A673 (cell line): ENCODE measurements at regions not wholly inside any gene's neighbourhood (a gene's known extent, or its start where the extent isn't known, plus 50 kb on each side); places are given as distances from the start of the nearest gene placed in this dataset.

Experiments used
- BruUV-seq: library from RNA; stranded (reverse); fragments of 400-500 nt; replicated peaks from 2 replicates; lab custom pipeline; 2021; lab: Mats Ljungman, UMichigan
- CTCF ChIA-PET: fragments of 300-600 bp; sonication (Branson Sonifier 250); formaldehyde crosslinking; loops from one replicate; lab custom pipeline; 2022; ENCODE audit warnings: antibody characterized with exemption; lab: Charles Lee
- POLR2A ChIA-PET: fragments of 300-600 bp; sonication (Branson Sonifier 250); formaldehyde crosslinking; loops from one replicate; lab custom pipeline; 2022; ENCODE audit warnings: antibody characterized with exemption; ENCODE audit not compliant: low non-redundant PET; lab: Charles Lee
- DNase-seq: peaks from one replicate; pipeline ENCODE4 v3.0.0-alpha.2; 2015; ENCODE audit warnings: low spot score
- H3K27ac ChIP-seq: fragments of 200-600 bp; sonication (generic); 2 replicates; pipeline ENCODE4 v1.5.1; 2016; ENCODE audit warnings: mixed run types, low read depth, mild to moderate bottlenecking, mixed read lengths, antibody characterized with exemption, low read length; ENCODE audit not compliant: poor library complexity, severe bottlenecking
- H3K27me3 ChIP-seq: fragments of 200-600 bp; sonication (generic); replicated peaks from 2 replicates; pipeline ENCODE4 v1.6.1; 2017; ENCODE audit warnings: mixed run types, low read depth, mild to moderate bottlenecking, mixed read lengths, antibody characterized with exemption, low read length; ENCODE audit not compliant: insufficient read depth, poor library complexity
- H3K36me3 ChIP-seq: fragments of 200-600 bp; sonication (generic); 2 replicates; pipeline ENCODE4 v1.6.1; 2016; ENCODE audit warnings: mixed run types, mild to moderate bottlenecking, mixed read lengths, antibody characterized with exemption, low read length; ENCODE audit not compliant: insufficient read depth, poor library complexity, severe bottlenecking
- H3K4me1 ChIP-seq: fragments of 200-600 bp; sonication (generic); 2 replicates; pipeline ENCODE4 v1.6.1; 2017; ENCODE audit warnings: mixed run types, mild to moderate bottlenecking, mixed read lengths, antibody characterized with exemption, low read length; ENCODE audit not compliant: insufficient read depth, poor library complexity, severe bottlenecking
- H3K4me3 ChIP-seq: fragments of 200-600 bp; sonication (generic); 2 replicates; pipeline ENCODE4 v1.5.1; 2016; ENCODE audit warnings: low read depth, mixed run types, mild to moderate bottlenecking, mixed read lengths, low read length; ENCODE audit not compliant: poor library complexity, severe bottlenecking
- H3K9me3 ChIP-seq: fragments of 200-600 bp; sonication (generic); 2 replicates; pipeline ENCODE4 v1.6.1; 2016; ENCODE audit warnings: mixed run types, low read depth, mild to moderate bottlenecking, mixed read lengths, antibody characterized with exemption, low read length; ENCODE audit not compliant: poor library complexity, severe bottlenecking
- EZH2 ChIP-seq: fragments of 200-600 bp; sonication (generic); IDR thresholded peaks from 2 replicates; pipeline ENCODE4 v1.6.1; 2017; ENCODE audit warnings: borderline replicate concordance, low read depth, mild to moderate bottlenecking, mixed read lengths, antibody characterized with exemption, low read length; ENCODE audit not compliant: poor library complexity, severe bottlenecking
- intact Hi-C: fragments of 100-400 bp; cut with micrococcal nuclease; formaldehyde crosslinking; loops from one replicate; pipeline ENCODE4 v1.10.0; 2022; ENCODE audit not compliant: unreplicated experiment
- TF ChIP-seq, protein P1 (sequence below): fragments of 300-800, 200-600 bp; sonication (generic); conservative IDR thresholded peaks from 2 replicates; pipeline ENCODE4 v1.5.1; 2017; ENCODE audit warnings: low read depth, mild to moderate bottlenecking, antibody characterized with exemption, low read length, moderate library complexity, mixed read lengths

- Histone ChIP-seq H3K36me3 (no peaks in the 10 kb centered on the region), H3K4me3 (no peak overlapping the region), H3K9me3 (no peaks in the 10 kb centered on the region), H3K27ac (no peak overlapping the region), H3K27me3 (no peaks in the 10 kb centered on the region), H3K4me1 (no peaks in the 10 kb centered on the region)
- intact Hi-C loops = no loop called here
- ChIA-PET POLR2A (no interaction called here), CTCF (no interaction called here)
- no TSS peak for BruUV-seq
- no peak for DNase-seq
- no peak for TF ChIP-seq EZH2
- TF ChIP-seq, protein P1, sequence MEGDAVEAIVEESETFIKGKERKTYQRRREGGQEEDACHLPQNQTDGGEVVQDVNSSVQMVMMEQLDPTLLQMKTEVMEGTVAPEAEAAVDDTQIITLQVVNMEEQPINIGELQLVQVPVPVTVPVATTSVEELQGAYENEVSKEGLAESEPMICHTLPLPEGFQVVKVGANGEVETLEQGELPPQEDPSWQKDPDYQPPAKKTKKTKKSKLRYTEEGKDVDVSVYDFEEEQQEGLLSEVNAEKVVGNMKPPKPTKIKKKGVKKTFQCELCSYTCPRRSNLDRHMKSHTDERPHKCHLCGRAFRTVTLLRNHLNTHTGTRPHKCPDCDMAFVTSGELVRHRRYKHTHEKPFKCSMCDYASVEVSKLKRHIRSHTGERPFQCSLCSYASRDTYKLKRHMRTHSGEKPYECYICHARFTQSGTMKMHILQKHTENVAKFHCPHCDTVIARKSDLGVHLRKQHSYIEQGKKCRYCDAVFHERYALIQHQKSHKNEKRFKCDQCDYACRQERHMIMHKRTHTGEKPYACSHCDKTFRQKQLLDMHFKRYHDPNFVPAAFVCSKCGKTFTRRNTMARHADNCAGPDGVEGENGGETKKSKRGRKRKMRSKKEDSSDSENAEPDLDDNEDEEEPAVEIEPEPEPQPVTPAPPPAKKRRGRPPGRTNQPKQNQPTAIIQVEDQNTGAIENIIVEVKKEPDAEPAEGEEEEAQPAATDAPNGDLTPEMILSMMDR = no peak
Observed at GRCh38 chr22:49649166-49650068, 178.3 kb downstream of the BRD1 start.

- TF ChIP-seq, protein P1 = no peak
- no peak for TF ChIP-seq EZH2
- no peak overlapping the region for H3K27ac ChIP-seq
- ChIA-PET POLR2A (no interaction called here), CTCF (no interaction called here)
- no peak overlapping the region for H3K4me3 ChIP-seq
- no peak for DNase-seq
- no TSS peak for BruUV-seq
- no peaks in the 10 kb centered on the region for H3K27me3 ChIP-seq
- H3K9me3 ChIP-seq = no peaks in the 10 kb centered on the region
- no peaks in the 10 kb centered on the region for H3K4me1 ChIP-seq
- no peaks in the 10 kb centered on the region for H3K36me3 ChIP-seq
- intact Hi-C loops = no loop called here
Observed at GRCh38 chr22:49648053-49648452, 179.6 kb downstream of the BRD1 start.

- H3K4me3 ChIP-seq = no peak overlapping the region
- TF ChIP-seq, protein P1 = no peak
- ChIA-PET POLR2A (no interaction called here), CTCF (no interaction called here)
- no peak overlapping the region for H3K27ac ChIP-seq
- no peaks in the 10 kb centered on the region for H3K36me3 ChIP-seq
- no peaks in the 10 kb centered on the region for H3K9me3 ChIP-seq
- H3K4me1 ChIP-seq = no peaks in the 10 kb centered on the region
- no peaks in the 10 kb centered on the region for H3K27me3 ChIP-seq
- DNase-seq = no peak
- intact Hi-C loops = no loop called here
- BruUV-seq = no TSS peak
Observed at GRCh38 chr22:49647627-49648026, 180.0 kb downstream of the BRD1 start.
